ENCODE measurements at regions not wholly inside any gene's neighbourhood (a gene's known extent, or its start where the extent isn't known, plus 50 kb on each side); places are given as distances from the start of the nearest gene placed in this dataset.

- DNase-seq = no peak
Measured at GRCh38 chr16:51035110-51035498, 116.0 kb downstream of the SALL1 start.

- DNase-seq = no peak
Measured at GRCh38 chr16:51034481-51035109, 116.5 kb downstream of the SALL1 start.

- no peak for DNase-seq
Measured at GRCh38 chr16:51031598-51031997, 119.5 kb downstream of the SALL1 start.

GRCh38 chr16:51030516-51030915 is 120.6 kb downstream of the SALL1 start:
- no peak for DNase-seq

GRCh38 chr16:51025588-51026290 is 125.3 kb downstream of the SALL1 start:
- no peak for DNase-seq

- DNase-seq = no peak
Measured at GRCh38 chr16:51024703-51025102, 126.4 kb downstream of the SALL1 start.

GRCh38 chr16:51022955-51023354 is 128.1 kb downstream of the SALL1 start:
- no peak for DNase-seq

- no peak for DNase-seq
Measured at GRCh38 chr16:51019617-51020016, 131.5 kb downstream of the SALL1 start.

- DNase-seq = no peak
Measured at GRCh38 chr16:51017969-51018368, 133.1 kb downstream of the SALL1 start.

- DNase-seq = no peak
Measured at GRCh38 chr16:51012396-51012795, 138.7 kb downstream of the SALL1 start.

- DNase-seq = no peak
Measured at GRCh38 chr16:51010817-51011216, 140.3 kb downstream of the SALL1 start.

GRCh38 chr16:51009813-51010212 is 141.3 kb downstream of the SALL1 start:
- DNase-seq = no peak

- DNase-seq = no peak
Measured at GRCh38 chr16:51009359-51009758, 141.7 kb downstream of the SALL1 start.

GRCh38 chr16:51008607-51009006 is 142.5 kb downstream of the SALL1 start:
- DNase-seq = no peak

GRCh38 chr16:51008037-51008436 is 143.0 kb downstream of the SALL1 start:
- no peak for DNase-seq

- no peak for DNase-seq
Measured at GRCh38 chr16:51003850-51004566, 147.1 kb downstream of the SALL1 start.

- no peak for DNase-seq
Measured at GRCh38 chr16:51002881-51003490, 148.1 kb downstream of the SALL1 start.

- no peak for DNase-seq
Measured at GRCh38 chr16:50999181-50999580, 151.9 kb downstream of the SALL1 start.

GRCh38 chr16:50998411-50998810 is 152.7 kb downstream of the SALL1 start:
- no peak for DNase-seq

- no peak for DNase-seq
Measured at GRCh38 chr16:50997679-50998078, 153.4 kb downstream of the SALL1 start.

GRCh38 chr16:50996830-50997186 is 154.3 kb downstream of the SALL1 start:
- DNase-seq = no peak

- DNase-seq = no peak
Measured at GRCh38 chr16:50996166-50996829, 154.8 kb downstream of the SALL1 start.

GRCh38 chr16:50994995-50995394 is 156.1 kb downstream of the SALL1 start:
- no peak for DNase-seq

All from C1 segment of cervical spinal cord (tissue), 14 donors.